Ovary (tissue), 7 donors: ENCODE measurements at regions not wholly inside any gene's neighbourhood (a gene's known extent, or its start where the extent isn't known, plus 50 kb on each side); places are given as distances from the start of the nearest gene placed in this dataset.

Source experiments
- DNase-seq, 5 donors: peaks; one replicate each; pipeline ENCODE4 v3.0.0-alpha.2; 2019 to 2020
- H3K27ac ChIP-seq, 2 donors: fragments of 200-600 bp; one replicate each; pipeline versions ENCODE4 v1.5.1 to v1.8.0; 2019 to 2022
- H3K27me3 ChIP-seq: fragments of 200-600 bp; one replicate; pipeline ENCODE4 v1.8.0; 2022
- H3K36me3 ChIP-seq: fragments of 200-600 bp; sonication (generic); one replicate; pipeline ENCODE4 v1.5.1; 2019
- H3K4me1 ChIP-seq: one replicate; pipeline ENCODE4 v1.8.1; 2013; ENCODE audit warnings: mild to moderate bottlenecking, moderate library complexity; ENCODE audit not compliant: insufficient read depth
- H3K4me3 ChIP-seq: fragments of 200-600 bp; sonication (generic); one replicate; pipeline ENCODE4 v1.5.1; 2017
- H3K9me3 ChIP-seq, 2 donors: fragments of 200-600 bp in 1 of 2; sonication (generic) in 1 of 2; one replicate each; pipeline versions ENCODE4 v1.5.1 to v1.8.1; 2013 to 2019; ENCODE audit warnings: mild to moderate bottlenecking in 1 of 2, moderate library complexity in 1 of 2
- EP300 ChIP-seq: sonication (generic); formaldehyde crosslinking; IDR thresholded peaks from one replicate; pipeline ENCODE4 v1.6.1; 2017; ENCODE audit warnings: antibody characterized with exemption
- POLR2A ChIP-seq: fragments of 450-650 bp; IDR thresholded peaks from one replicate; pipeline ENCODE4 v1.6.1; 2017; ENCODE audit warnings: antibody characterized with exemption, mild to moderate bottlenecking, moderate library complexity
- WGBS, 3 donors: extraction: QIAGEN DNeasy Blood & Tissue Kit in 1 of 3; methylation state at CpG; one replicate each; pipeline versions ENCODE4 v1.1.5 to v1.1.7; 2013 to 2017; 5-methylcytosine and 5-hydroxymethylcytosine counted together
- intact Hi-C, 4 donors: fragments of 100-400 bp; cut with DNase I; formaldehyde crosslinking; loops; one replicate each; pipeline versions ENCODE4 v1.11.0 to v1.15.1; 2022 to 2023
- TF ChIP-seq, protein P1 (sequence below), 3 donors: fragments of 450-650 bp in 2 of 3; fragments of 200-600 bp in 1 of 3; IDR thresholded peaks; one replicate each; pipeline versions ENCODE4 v1.5.1 to v1.8.0; 2016 to 2022; ENCODE audit warnings: antibody characterized with exemption in 3 of 3, mild to moderate bottlenecking in 1 of 3
- donor health status: DM: no; HTN: no; CAD: no; lungs with moderate emphysema.
- donor health status: DM: no; HTN: no; CAD: no.
- donor health status: Bipolar disorder and iron deficiency.
- donor health status: DM: no; HTN: no; CAD: no.
- donor health status: DM: yes; HTN: yes; CAD: no.

DNA sequence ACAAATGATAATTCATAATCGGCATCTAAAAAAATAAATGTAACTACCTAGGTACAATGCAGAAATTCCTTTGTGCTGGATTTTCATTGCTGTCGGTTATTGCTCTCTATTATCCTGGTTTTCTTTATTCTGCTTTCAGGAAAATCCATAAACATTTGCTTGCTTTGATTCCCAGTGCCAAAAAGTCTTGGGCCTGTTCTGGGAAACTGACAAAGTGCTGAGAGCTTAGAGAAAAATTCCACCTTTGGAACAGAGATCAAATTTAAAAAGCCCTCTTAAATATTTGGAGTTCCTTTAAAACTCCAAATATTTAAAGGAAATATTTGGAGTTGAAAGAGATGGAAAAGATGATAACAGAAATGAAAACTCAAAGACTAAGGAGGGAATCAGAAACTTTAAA lies 87.3 kb upstream of the ZBED5 start:
- TF ChIP-seq EP300 (no peak), POLR2A (no peak)
- TF ChIP-seq, protein P1, sequence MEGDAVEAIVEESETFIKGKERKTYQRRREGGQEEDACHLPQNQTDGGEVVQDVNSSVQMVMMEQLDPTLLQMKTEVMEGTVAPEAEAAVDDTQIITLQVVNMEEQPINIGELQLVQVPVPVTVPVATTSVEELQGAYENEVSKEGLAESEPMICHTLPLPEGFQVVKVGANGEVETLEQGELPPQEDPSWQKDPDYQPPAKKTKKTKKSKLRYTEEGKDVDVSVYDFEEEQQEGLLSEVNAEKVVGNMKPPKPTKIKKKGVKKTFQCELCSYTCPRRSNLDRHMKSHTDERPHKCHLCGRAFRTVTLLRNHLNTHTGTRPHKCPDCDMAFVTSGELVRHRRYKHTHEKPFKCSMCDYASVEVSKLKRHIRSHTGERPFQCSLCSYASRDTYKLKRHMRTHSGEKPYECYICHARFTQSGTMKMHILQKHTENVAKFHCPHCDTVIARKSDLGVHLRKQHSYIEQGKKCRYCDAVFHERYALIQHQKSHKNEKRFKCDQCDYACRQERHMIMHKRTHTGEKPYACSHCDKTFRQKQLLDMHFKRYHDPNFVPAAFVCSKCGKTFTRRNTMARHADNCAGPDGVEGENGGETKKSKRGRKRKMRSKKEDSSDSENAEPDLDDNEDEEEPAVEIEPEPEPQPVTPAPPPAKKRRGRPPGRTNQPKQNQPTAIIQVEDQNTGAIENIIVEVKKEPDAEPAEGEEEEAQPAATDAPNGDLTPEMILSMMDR (IDR thresholded peaks at IDR 0.05) = no peak
- DNase-seq = no peak
- WGBS, 3 donors = 6 to 13% (median 12%) methylated on average over 2 of the region's 2 CpGs
- no peaks in the 10 kb centered on the region for H3K9me3 ChIP-seq
- no peaks in the 10 kb centered on the region for H3K27me3 ChIP-seq
- H3K27ac ChIP-seq = no peak overlapping the region
- no peaks in the 10 kb centered on the region for H3K36me3 ChIP-seq
- intact Hi-C loops = no loop called here
- no peaks in the 10 kb centered on the region for H3K4me1 ChIP-seq
- no peak overlapping the region for H3K4me3 ChIP-seq

DNA sequence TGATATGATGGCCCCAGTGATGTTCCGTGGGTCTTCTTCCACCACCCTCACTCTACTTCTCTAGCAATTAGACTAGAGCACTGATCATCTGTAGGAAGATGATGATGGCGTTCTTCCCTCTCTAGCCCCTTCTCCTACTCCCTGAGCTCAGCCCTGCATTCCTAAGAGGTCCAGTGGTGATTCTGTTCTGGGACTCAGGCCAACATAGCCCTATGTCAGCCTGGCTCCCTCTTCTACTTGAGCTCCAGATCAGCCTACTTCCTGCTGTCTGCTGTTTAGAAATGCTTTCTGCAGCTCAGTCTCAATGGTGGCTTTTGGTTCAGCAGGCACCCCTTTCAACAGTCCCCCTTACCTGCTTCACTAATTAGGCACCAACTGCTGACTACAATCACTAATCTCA lies 86.1 kb upstream of the ZBED5 start:
- TF ChIP-seq, protein P1 (IDR thresholded peaks at IDR 0.05) = no peak
- no peak for TF ChIP-seq POLR2A
- no peak for TF ChIP-seq EP300
- no peaks in the 10 kb centered on the region for H3K36me3 ChIP-seq
- WGBS, 3 donors = 50 to 74% (median 59%) methylated on average over 2 of the region's 2 CpGs
- no peak overlapping the region for H3K4me3 ChIP-seq
- no peak overlapping the region for H3K27ac ChIP-seq
- no peaks in the 10 kb centered on the region for H3K9me3 ChIP-seq
- H3K27me3 ChIP-seq = no peaks in the 10 kb centered on the region
- no peaks in the 10 kb centered on the region for H3K4me1 ChIP-seq
- no peak for DNase-seq
- intact Hi-C loops = no loop called here

DNA sequence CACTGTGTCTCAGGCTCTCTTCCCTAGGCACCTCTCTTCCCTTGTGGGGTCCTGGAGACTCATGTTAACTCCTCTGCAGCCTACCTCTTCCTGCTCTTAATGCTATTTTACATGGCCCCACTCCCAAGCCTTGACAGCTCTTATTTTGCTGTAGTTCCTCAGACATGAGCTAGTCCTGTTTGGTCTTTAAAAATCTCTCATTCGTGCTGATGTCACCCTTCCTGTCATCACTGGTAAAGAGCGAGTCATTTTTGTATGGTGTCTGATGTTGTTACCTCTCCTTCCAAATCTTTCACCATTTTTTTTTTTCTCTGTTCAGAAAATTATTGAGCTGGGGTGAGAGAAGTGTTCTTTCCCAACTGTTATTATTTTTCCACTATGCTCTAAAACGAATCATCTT lies 84.8 kb upstream of the ZBED5 start:
- H3K4me1 ChIP-seq = no peaks in the 10 kb centered on the region
- H3K36me3 ChIP-seq = no peaks in the 10 kb centered on the region
- 83 to 90% (median 83%) methylated on average over 3 of the region's 3 CpGs for WGBS, 3 donors
- no peaks in the 10 kb centered on the region for H3K27me3 ChIP-seq
- H3K4me3 ChIP-seq = no peak overlapping the region
- H3K9me3 ChIP-seq = no peaks in the 10 kb centered on the region
- no peak for DNase-seq
- no peak for TF ChIP-seq POLR2A
- TF ChIP-seq, protein P1 (IDR thresholded peaks at IDR 0.05) = no peak
- no peak for TF ChIP-seq EP300
- intact Hi-C loops = no loop called here
- no peak overlapping the region for H3K27ac ChIP-seq

DNA sequence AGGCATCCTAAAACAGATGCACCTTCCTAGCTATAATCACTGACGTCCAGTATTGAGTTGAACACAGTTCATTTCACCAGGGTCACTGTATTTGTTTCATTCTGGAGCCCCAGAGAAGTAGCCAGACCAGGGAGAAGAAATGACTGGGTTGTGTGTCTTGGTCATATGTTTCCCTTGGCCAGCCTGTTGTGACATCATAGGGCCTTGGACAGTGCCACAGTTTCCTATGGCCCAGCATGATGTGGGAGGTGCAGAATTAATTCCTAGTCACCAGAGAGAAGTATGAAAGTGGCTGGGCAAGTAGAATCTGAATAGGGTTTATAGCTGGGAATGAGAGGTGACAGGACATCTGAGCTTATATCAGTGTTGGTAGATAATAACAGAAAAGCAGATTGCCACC lies 84.0 kb upstream of the ZBED5 start:
- TF ChIP-seq, protein P1 (IDR thresholded peaks at IDR 0.05) = no peak
- no peak for TF ChIP-seq EP300
- TF ChIP-seq POLR2A = no peak
- 75 to 95% (median 76%) methylated on average over 1 of the region's 1 CpG for WGBS, 3 donors
- Histone ChIP-seq H3K4me1 (no peaks in the 10 kb centered on the region), H3K4me3 (no peak overlapping the region), H3K9me3 (no peaks in the 10 kb centered on the region), H3K27me3 (no peaks in the 10 kb centered on the region), H3K36me3 (no peaks in the 10 kb centered on the region), H3K27ac (no peak overlapping the region)
- no peak for DNase-seq
- intact Hi-C loops = no loop called here

DNA sequence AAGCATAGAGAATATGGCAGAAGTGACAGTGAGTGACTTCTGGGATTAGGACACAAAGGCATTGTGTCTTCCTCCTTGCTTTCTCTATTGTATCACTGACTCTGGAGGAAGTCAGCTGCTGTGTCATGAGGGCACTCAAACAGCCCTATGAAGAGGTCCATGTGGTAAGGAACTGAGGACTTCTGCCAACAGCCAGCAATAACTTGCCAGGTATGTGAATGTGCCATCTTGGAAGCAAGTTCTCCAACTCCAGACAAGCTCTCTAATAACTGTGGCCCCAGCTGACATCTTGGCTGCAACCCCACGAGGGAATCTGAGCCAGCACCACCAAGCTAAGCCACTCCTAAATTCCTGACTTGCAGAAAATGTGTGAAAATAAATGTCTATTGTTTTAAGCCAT lies 83.6 kb upstream of the ZBED5 start:
- intact Hi-C loops = no loop called here
- no peaks in the 10 kb centered on the region for H3K36me3 ChIP-seq
- 13 to 27% (median 24%) methylated on average over 1 of the region's 1 CpG for WGBS, 3 donors
- TF ChIP-seq EP300 = no peak
- TF ChIP-seq, protein P1 (IDR thresholded peaks at IDR 0.05) = no peak
- no peak for TF ChIP-seq POLR2A
- no peaks in the 10 kb centered on the region for H3K4me1 ChIP-seq
- H3K9me3 ChIP-seq = no peaks in the 10 kb centered on the region
- H3K27ac ChIP-seq = no peak overlapping the region
- H3K4me3 ChIP-seq = no peak overlapping the region
- no peak for DNase-seq
- H3K27me3 ChIP-seq = no peaks in the 10 kb centered on the region
